ENCODE measurements at regions not wholly inside any gene's neighbourhood (a gene's known extent, or its start where the extent isn't known, plus 50 kb on each side); places are given as distances from the start of the nearest gene placed in this dataset.

DNA sequence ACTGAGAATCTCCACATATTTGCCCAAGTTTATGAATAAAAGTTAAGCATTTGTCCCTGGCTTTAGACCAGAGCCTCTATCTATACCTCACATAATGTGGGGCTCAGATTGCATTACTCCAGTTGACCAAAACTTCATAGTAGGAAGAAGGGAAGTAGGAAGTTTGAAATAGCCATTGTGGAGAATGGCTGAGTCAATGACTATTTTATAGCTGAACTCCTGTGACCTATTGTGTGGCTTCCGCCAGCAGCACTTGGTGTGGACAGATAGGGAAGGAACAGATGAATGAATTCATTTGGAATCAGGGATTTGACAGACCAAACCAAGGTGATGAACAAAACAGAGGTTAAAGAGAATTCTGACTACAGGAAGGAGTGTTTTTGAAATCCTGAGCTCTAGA is 92.9 kb upstream of the LPAR1 start:
- dilution Hi-C loops (cut with MboI; ENCODE audit: extremely low pct_ligation_motif_present, low sequenced_read_pairs) = no loop called here
- DNase-seq (ENCODE audit: low read depth, low spot score) = no peak
- Histone ChIP-seq H2AFZ (ENCODE audit: control insufficient read depth, low read length) (no peak overlapping the region), H3K4me1 (ENCODE audit: control insufficient read depth, extremely low read depth, insufficient read depth, low read length) (no peaks in the 10 kb centered on the region), H3K27ac (ENCODE audit: control insufficient read depth, insufficient read depth, low read length) (no peak overlapping the region), H4K20me1 (ENCODE audit: control insufficient read depth, extremely low read depth, insufficient read depth, low read length) (no peaks in the 10 kb centered on the region), H3K27me3 (ENCODE audit: control insufficient read depth, extremely low read depth, insufficient read depth, low read length) (no peaks in the 10 kb centered on the region), H3K9me3 (ENCODE audit: control insufficient read depth, low read depth, low read length) (peaks cover 2% of the 10 kb centered on the region), H3K9ac (ENCODE audit: control insufficient read depth, extremely low read depth, insufficient read depth, low read length) (no peak overlapping the region), H3K4me2 (ENCODE audit: control insufficient read depth, extremely low read depth, insufficient read depth, low read depth, low read length) (no peak overlapping the region), H3K36me3 (ENCODE audit: control insufficient read depth in 2 of 2, extremely low read depth in 1 of 2, insufficient read depth in 2 of 2, low read length in 2 of 2) (no peaks in the 10 kb centered on the region), H3K79me2 (ENCODE audit: control insufficient read depth, insufficient read depth, low read length) (no peaks in the 10 kb centered on the region), H3K9me1 (ENCODE audit: control insufficient read depth, extremely low read depth, insufficient read depth, low read length) (no peaks in the 10 kb centered on the region), H3K4me3 (ENCODE audit: control insufficient read depth in 2 of 3, extremely low read depth in 1 of 3, insufficient read depth in 2 of 3, low read depth in 1 of 3, low read length in 3 of 3) (no peak overlapping the region)
- no peak for TF ChIP-seq EZH2 (IDR thresholded peaks at IDR 0.05; ENCODE audit: low read length)
- TF ChIP-seq, protein P1, sequence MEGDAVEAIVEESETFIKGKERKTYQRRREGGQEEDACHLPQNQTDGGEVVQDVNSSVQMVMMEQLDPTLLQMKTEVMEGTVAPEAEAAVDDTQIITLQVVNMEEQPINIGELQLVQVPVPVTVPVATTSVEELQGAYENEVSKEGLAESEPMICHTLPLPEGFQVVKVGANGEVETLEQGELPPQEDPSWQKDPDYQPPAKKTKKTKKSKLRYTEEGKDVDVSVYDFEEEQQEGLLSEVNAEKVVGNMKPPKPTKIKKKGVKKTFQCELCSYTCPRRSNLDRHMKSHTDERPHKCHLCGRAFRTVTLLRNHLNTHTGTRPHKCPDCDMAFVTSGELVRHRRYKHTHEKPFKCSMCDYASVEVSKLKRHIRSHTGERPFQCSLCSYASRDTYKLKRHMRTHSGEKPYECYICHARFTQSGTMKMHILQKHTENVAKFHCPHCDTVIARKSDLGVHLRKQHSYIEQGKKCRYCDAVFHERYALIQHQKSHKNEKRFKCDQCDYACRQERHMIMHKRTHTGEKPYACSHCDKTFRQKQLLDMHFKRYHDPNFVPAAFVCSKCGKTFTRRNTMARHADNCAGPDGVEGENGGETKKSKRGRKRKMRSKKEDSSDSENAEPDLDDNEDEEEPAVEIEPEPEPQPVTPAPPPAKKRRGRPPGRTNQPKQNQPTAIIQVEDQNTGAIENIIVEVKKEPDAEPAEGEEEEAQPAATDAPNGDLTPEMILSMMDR (optimal IDR thresholded peaks at IDR 0.05 in 1 of 3, IDR thresholded peaks at IDR 0.05 in 1 of 3, conservative IDR thresholded peaks at IDR 0.05 in 1 of 3; ENCODE audit: extremely low read depth in 1 of 3, insufficient read depth in 2 of 3, low read length in 3 of 3) = no peak
- FAIRE-seq = no peak

DNA sequence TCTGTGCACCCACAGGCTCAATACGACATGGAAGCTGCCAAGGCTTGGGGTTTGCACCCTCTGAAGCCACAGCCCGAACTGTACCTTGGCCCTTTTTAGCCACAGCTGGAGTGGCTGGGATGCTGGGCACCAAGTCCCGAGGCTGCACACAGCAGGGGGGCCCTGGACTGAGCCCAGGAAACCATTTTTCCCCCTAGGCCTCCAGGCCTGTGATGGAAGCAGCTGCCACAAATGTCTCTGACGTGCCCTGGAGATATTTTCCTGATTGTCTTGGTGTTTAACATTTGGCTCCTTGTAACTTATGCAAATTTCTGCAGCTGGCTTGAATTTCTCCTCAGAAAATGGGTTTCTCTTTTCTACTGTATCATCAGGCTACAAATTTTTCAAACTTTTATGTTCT is 82.3 kb upstream of the LPAR1 start:
- H3K9me3 ChIP-seq (ENCODE audit: control insufficient read depth, low read depth, low read length) = peaks cover 3% of the 10 kb centered on the region
- no peaks in the 10 kb centered on the region for H3K4me1 ChIP-seq (ENCODE audit: control insufficient read depth, extremely low read depth, insufficient read depth, low read length)
- H3K4me2 ChIP-seq (ENCODE audit: control insufficient read depth, extremely low read depth, insufficient read depth, low read depth, low read length) = no peak overlapping the region
- no peak overlapping the region for H2AFZ ChIP-seq (ENCODE audit: control insufficient read depth, low read length)
- no peaks in the 10 kb centered on the region for H3K9me1 ChIP-seq (ENCODE audit: control insufficient read depth, extremely low read depth, insufficient read depth, low read length)
- FAIRE-seq (no peak), DNase-seq (ENCODE audit: low read depth, low spot score) (no peak)
- H3K79me2 ChIP-seq (ENCODE audit: control insufficient read depth, insufficient read depth, low read length) = no peaks in the 10 kb centered on the region
- H4K20me1 ChIP-seq (ENCODE audit: control insufficient read depth, extremely low read depth, insufficient read depth, low read length) = no peaks in the 10 kb centered on the region
- no peak overlapping the region for H3K27ac ChIP-seq (ENCODE audit: control insufficient read depth, insufficient read depth, low read length)
- H3K36me3 ChIP-seq (ENCODE audit: control insufficient read depth in 2 of 2, extremely low read depth in 1 of 2, insufficient read depth in 2 of 2, low read length in 2 of 2) = no peaks in the 10 kb centered on the region
- H3K9ac ChIP-seq (ENCODE audit: control insufficient read depth, extremely low read depth, insufficient read depth, low read length) = no peak overlapping the region
- H3K4me3 ChIP-seq (ENCODE audit: control insufficient read depth in 2 of 3, extremely low read depth in 1 of 3, insufficient read depth in 2 of 3, low read depth in 1 of 3, low read length in 3 of 3) = no peak overlapping the region
- dilution Hi-C loops (cut with MboI; ENCODE audit: extremely low pct_ligation_motif_present, low sequenced_read_pairs) = no loop called here
- TF ChIP-seq EZH2 (IDR thresholded peaks at IDR 0.05; ENCODE audit: low read length) = no peak
- TF ChIP-seq, protein P1 (optimal IDR thresholded peaks at IDR 0.05 in 1 of 3, IDR thresholded peaks at IDR 0.05 in 1 of 3, conservative IDR thresholded peaks at IDR 0.05 in 1 of 3; ENCODE audit: extremely low read depth in 1 of 3, insufficient read depth in 2 of 3, low read length in 3 of 3) = no peak
- H3K27me3 ChIP-seq (ENCODE audit: control insufficient read depth, extremely low read depth, insufficient read depth, low read length) = no peaks in the 10 kb centered on the region

Data from keratinocyte (primary cell).